GM19239 (cell line): ENCODE measurements at regions not wholly inside any gene's neighbourhood (a gene's known extent, or its start where the extent isn't known, plus 50 kb on each side); places are given as distances from the start of the nearest gene placed in this dataset.

ENCODE experiments used
- DNase-seq: peaks from one replicate; pipeline ENCODE4 v3.0.0; 2011; ENCODE audit warnings: low spot score; ENCODE audit not compliant: insufficient read length
- FAIRE-seq: peaks from 2 replicates; lab custom pipeline; 2011; peaks lifted over from hg19 to GRCh38; lab: Jason Lieb, UNC

GRCh38 chr4:151930372-151930771 lies 169.6 kb upstream of the GATB start:
- no peak for DNase-seq
- FAIRE-seq: no peak

DNA sequence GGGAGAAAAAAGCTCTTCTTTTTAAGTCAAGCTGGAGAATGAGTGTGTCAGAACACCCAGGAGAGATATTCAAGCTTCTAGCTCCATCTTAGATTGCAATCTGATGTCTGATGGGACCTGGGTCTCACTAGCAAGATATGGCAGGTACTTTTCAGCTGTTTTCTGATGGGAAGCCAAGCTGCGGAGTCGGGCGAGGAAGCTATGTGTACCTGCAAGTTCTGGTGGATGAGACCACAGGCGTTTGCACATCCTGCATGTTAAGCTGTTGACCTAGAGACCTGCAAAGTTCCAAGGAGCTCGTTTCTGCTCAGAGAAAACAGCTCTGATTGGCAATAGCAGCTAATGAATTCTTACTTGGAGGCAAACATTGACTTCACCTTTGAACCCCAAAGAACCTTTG lies 167.3 kb upstream of the GATB start:
- no peak for DNase-seq
- no peak for FAIRE-seq

GRCh38 chr4:151922811-151923210 lies 162.0 kb upstream of the GATB start:
- DNase-seq: no peak
- no peak for FAIRE-seq

GRCh38 chr4:151922306-151922705 lies 161.5 kb upstream of the GATB start:
- FAIRE-seq (no peak), DNase-seq (no peak)

DNA sequence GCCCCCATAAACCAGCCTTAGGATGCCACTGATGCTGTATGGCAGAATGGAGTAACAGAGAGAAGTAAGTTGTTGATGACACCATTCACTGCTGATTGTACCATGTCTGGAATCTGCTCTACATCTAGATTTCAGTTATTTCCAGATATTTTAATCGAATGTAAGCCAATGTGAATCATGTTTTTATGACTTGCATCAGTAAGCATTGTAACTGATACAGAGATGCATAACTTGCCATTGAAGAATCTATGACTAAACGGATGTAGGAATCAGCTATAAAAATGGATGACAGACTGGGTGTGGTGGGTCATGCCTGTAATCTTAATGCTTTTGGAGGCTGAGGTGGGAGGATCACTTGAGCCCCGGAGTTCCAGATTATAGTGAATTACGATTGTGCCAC lies 161.0 kb upstream of the GATB start:
- no peak for DNase-seq
- FAIRE-seq: no peak

DNA sequence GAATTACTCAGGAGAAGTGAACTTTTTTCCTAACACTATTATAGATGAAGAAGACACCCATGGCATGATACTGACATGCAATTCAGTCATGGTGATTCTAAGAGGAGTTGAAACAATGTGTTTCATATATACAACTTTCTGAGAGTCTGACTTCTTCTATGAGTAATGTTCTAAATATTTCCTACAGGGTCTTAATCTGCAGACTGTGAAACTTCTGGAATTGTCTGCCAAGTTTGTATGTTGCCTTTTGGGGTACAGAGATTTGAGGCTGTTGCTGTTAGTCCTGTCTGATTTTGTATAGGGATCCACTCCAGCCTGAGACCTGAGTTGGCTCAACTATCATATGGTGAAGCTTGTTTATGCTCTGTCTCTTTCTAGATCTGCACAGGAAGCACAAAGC lies 160.6 kb upstream of the GATB start:
- no peak for FAIRE-seq
- no peak for DNase-seq

DNA sequence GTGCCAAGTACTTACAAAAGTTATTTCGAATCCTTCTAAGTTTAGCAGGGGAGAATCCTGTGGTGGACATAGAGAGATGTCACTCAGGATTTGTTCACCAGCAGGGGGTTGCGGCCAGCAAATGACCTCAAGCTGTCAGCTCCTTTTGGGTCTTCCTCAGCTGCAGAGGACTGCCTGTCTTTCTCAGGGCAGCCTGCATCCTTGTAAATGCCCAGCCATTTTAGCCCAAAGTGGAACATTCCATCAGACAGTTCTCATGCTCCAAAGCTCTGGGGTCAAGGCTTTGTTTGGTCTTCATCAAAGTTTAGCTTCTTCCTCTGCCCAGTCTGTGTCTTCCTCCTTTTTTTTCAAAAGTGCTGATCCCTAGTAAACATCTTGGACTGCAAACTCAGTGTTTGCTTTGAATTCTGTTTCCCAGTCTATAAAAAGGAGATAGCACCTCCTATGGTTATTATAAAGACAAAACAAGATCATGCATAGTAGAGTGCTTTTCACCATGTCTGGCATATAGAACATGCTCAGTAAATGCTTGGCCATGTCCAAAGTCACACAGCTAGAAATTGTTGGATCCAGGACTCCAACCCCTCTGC lies 156.4 kb upstream of the GATB start:
- DNase-seq: no peak
- FAIRE-seq: no peak

- DNase-seq (no peak), FAIRE-seq (peak; percentile 49)
Measured at GRCh38 chr4:151912632-151913031, 151.8 kb upstream of the GATB start.

DNA sequence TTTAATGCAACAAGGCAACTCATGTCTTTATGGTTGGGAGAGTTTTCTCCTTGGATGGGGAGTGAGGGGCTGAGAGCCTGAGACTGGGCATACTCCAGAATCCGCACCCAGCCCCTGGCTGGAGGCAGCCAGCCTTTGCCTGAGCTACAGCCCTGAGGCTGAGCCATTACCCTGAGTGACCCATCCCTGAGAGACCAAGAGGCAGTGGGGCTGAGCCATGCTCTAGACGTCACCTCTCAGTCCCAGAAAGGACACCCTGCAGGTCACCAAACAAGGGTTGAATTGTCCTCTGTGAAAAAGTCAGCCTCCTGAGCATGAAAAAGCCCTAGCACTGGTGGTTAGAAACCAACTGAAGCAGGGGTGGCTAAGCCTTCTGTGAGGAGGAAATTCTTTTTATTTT lies 151.2 kb upstream of the GATB start:
- DNase-seq (no peak), FAIRE-seq (no peak)

GRCh38 chr4:151908734-151909497 lies 148.1 kb upstream of the GATB start:
- DNase-seq (no peak), FAIRE-seq (peak; percentile 92)

GRCh38 chr4:151908201-151908600 lies 147.4 kb upstream of the GATB start:
- FAIRE-seq (no peak), DNase-seq (no peak)

DNA sequence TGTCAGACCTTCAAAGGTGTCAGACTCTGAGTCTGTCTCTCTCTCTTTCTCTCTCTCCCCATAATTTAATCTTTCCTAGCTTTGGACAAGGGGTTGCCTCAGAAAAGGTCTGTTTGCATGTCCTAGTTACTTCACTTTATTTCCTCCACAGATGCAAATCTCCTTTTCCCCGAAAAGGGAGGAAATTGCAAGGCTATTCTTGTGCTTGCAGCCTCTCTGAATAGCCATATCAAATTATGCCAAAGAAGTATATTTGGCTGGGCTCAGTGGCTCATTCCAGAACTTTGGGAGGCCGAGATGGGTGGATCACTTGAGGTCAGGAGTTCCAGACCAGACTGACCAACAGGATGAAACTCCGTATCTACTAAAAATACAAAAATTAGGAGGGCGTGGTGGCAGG lies 145.6 kb upstream of the GATB start:
- DNase-seq: no peak
- FAIRE-seq: no peak

- FAIRE-seq: peak; percentile 95
- DNase-seq: peak; percentile 22
Measured at GRCh38 chr4:151905197-151905596, 144.4 kb upstream of the GATB start.

DNA sequence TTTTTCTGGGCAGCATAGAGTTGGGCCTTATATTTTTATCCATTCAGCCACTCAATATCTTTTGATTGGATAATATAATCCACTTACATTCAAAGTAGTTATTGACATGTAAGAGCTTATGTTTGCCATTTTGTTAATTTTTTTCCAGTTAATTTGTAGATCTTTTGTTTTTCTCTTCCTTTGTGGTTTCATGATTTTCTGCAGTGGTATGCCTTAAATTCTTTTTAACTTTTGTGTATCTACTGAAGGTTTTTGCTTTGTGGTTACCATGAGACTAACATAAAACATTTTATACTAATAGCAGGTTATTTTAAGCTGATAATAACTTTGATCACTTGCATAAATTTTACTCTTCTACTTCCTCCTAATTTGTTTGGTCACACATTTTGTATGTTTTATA lies 140.8 kb upstream of the GATB start:
- DNase-seq (no peak), FAIRE-seq (no peak)

DNA sequence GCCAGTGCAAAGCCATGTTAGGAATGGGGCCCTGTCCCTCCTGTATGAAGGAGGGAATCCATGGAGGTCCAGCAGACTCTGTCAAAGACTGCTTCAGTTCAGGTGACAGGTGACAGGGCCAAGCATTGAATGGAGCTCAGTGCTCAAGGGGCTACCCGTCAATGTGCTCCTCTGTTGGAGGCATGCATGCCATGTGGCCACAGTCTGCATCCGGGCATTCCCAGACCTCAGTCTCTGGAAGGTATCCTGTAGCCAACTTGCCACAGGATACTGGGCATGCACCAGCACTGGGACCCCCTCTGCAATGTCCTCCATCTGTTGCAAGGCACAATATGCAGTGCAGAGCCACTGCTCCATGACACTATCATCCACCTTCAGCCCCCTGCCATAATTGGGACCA lies 136.1 kb upstream of the GATB start:
- no peak for DNase-seq
- FAIRE-seq: no peak

DNA sequence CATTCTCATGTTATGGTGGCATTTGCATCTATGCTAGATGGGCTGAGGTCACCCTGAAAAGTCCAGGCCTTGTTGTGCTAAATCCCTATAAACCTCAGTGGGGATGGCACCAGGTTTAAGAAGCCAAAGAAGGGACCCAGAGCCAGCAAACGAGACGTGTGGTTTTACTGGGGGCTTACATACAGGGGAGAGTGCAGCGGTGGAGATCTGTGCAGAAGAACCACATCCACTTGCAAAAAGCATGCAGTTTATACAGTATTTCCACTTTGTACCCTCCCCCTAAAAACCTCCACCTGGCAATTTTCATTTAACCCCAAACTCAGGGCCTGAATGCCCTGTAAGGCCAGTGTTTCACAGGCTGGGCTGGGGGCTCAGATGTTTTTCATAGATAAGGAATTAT lies 134.9 kb upstream of the GATB start:
- FAIRE-seq: no peak
- DNase-seq: no peak

DNA sequence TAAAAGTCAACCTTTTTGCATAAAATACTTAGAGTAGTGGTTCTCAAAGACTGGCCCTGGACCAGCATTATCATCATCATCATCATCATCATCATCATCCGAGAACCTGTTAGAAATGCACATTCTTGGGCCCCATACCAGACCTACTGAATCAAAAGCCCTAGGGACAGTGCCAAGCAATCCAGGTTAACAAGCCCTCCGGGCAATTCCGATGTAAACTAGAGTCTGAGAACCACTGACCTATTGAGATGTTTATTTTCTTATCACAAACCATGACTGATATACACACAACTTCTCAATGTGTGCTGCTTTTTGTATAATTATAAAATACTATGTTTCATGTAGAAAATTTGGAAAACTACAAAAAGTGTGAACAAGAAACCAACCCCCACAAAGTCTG lies 133.4 kb upstream of the GATB start:
- FAIRE-seq (no peak), DNase-seq (no peak)

GRCh38 chr4:151888367-151888866 lies 127.6 kb upstream of the GATB start:
- no peak for DNase-seq
- FAIRE-seq: no peak

- DNase-seq (no peak), FAIRE-seq (no peak)
Measured at GRCh38 chr4:151887816-151888180, 127.0 kb upstream of the GATB start.

DNA sequence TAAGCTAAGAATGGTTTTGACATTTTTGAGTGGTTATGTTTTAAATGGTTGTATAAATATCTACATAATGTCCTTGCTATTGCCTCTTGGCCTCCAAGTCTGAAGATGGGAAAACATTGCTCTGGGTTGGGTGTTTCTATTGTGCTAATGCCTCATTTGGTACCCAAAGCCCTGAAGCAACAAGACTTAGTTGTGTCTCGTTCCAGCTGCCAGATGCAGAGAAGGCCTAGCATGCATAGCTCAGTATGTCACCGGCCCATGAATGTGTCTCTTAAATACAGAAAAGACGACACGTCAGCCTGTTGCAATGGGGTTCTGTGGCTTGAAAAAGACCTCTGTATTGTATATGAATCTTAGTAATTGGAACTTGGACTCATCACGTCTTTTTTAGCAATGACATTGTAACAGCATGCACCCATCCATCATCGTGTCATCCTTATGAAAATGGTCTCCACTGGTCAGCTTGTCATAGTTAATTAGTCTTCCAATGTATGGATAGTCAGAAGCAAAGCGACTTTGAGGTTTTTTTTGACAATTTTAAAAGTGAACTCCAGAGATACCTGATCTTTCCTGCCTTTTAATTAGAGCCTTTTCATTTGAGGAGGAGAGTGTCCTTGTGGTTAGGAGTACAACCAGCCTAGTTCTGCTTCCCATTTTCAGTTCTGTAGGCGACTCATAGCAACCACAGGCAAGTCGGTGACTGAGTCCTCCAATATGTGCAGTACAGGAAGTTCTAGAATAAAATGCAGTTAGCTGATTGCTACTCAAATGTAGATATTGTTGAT lies 126.4 kb upstream of the GATB start:
- peak; percentile 96 for FAIRE-seq

DNA sequence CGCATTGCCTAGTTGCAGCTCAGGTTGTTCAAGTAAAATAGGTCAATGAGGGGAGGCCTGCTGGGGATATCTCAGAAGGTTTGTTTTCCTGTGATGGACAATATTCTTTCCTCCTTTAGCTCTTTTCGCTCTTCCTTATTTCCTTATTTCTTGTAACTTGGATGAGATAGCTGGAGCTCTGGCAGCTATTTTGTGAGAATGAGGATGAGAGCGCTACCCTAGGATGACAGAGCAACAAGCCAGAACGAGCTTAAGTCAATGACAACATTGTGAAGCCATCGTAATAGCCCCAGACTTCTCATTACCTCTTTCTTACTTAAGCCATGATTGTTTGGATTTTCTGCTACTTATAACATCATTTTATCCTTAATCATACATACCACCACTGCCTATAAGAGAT lies 124.3 kb upstream of the GATB start:
- DNase-seq: no peak
- peak; percentile 52 for FAIRE-seq

More for the DNA sequence above, 126.4 kb upstream of the GATB start:
- no peak for DNase-seq
